H1 (cell line): ENCODE measurements at regions not wholly inside any gene's neighbourhood (a gene's known extent, or its start where the extent isn't known, plus 50 kb on each side); places are given as distances from the start of the nearest gene placed in this dataset.

Experiments used
- CTCF ChIA-PET: fragments of 300-600 bp; sonication (Branson Sonifier 250); formaldehyde crosslinking; loops from one replicate; lab custom pipeline; 2021; ENCODE audit not compliant: partially characterized antibody; lab: Charles Lee
- POLR2A ChIA-PET: fragments of 300-600 bp; sonication (Branson Sonifier 250); formaldehyde crosslinking; loops from one replicate; lab custom pipeline; 2021; ENCODE audit warnings: inconsistent platforms; ENCODE audit not compliant: partially characterized antibody; lab: Charles Lee
- DNase-seq, 2 experiments: peaks; one replicate each; pipeline versions ENCODE4 v3.0.0 to v3.0.0-alpha.2; 2010 to 2022; ENCODE audit warnings: low spot score in 2 of 2, low read depth in 1 of 2, mixed read lengths in 1 of 2
- FAIRE-seq: peaks from 2 replicates; lab custom pipeline; 2011; peaks lifted over from hg19 to GRCh38; lab: Jason Lieb, UNC
- H2AFZ ChIP-seq: 2 replicates; pipeline ENCODE4 v1.8.1; 2012; ENCODE audit warnings: low read length, inconsistent platforms
- H2AK5ac ChIP-seq: 2 replicates; pipeline ENCODE4 v1.6.1; 2013; ENCODE audit warnings: low read depth, low read length
- H2BK120ac ChIP-seq: replicated peaks from 2 replicates; pipeline ENCODE3; 2013; ENCODE audit warnings: low read depth, low read length, inconsistent platforms
- H2BK12ac ChIP-seq: 2 replicates; pipeline ENCODE4 v1.6.1; 2013; ENCODE audit warnings: low read depth, low read length
- H2BK15ac ChIP-seq: 2 replicates; pipeline ENCODE4 v1.6.1; 2013; ENCODE audit warnings: low read length
- H2BK20ac ChIP-seq: 2 replicates; pipeline ENCODE4 v1.6.1; 2013; ENCODE audit warnings: low read length
- H2BK5ac ChIP-seq: 2 replicates; pipeline ENCODE4 v1.6.1; 2013; ENCODE audit warnings: low read depth, low read length
- H3K14ac ChIP-seq: 2 replicates; pipeline ENCODE4 v1.6.1; 2013; ENCODE audit warnings: inconsistent platforms; ENCODE audit not compliant: insufficient read length
- H3K18ac ChIP-seq: 2 replicates; pipeline ENCODE4 v1.6.1; 2013; ENCODE audit warnings: low read length; ENCODE audit errors: extremely low read depth
- H3K23ac ChIP-seq: 2 replicates; pipeline ENCODE4 v1.6.1; 2013; ENCODE audit warnings: inconsistent platforms; ENCODE audit not compliant: insufficient read length
- H3K23me2 ChIP-seq: 2 replicates; pipeline ENCODE4 v1.6.1; 2013; ENCODE audit warnings: low read depth, low read length
- H3K27ac ChIP-seq: 2 replicates; pipeline ENCODE4 v1.6.1; 2011; ENCODE audit warnings: low read depth, low read length, inconsistent platforms
- H3K27me3 ChIP-seq, 4 experiments: replicated peaks in 1 of 4; 1 replicate in 1 of 4; 2 replicates in 3 of 4; pipeline versions ENCODE4 v1.6.1 to v1.8.1; 2011 to 2013; ENCODE audit warnings: low read length in 3 of 4, mild to moderate bottlenecking in 3 of 4, inconsistent platforms in 2 of 4, mixed read lengths in 2 of 4, moderate library complexity in 1 of 4; ENCODE audit not compliant: control insufficient read depth in 3 of 4, insufficient read depth in 3 of 4; ENCODE audit errors: extremely low read depth in 1 of 4
- H3K36me3 ChIP-seq, 4 experiments: 2 replicates each; pipeline versions ENCODE4 v1.6.1 to v1.8.1; 2011 to 2013; ENCODE audit warnings: mild to moderate bottlenecking in 4 of 4, low read length in 3 of 4, moderate library complexity in 2 of 4, control low read depth in 1 of 4, inconsistent platforms in 1 of 4; ENCODE audit not compliant: insufficient read depth in 4 of 4, control insufficient read depth in 2 of 4
- H3K4ac ChIP-seq: replicated peaks from 2 replicates; pipeline ENCODE3; 2013; ENCODE audit warnings: low read length, low read depth, mixed read lengths, inconsistent platforms; ENCODE audit not compliant: insufficient read length
- H3K4me1 ChIP-seq, 4 experiments: replicated peaks in 1 of 4; 1 replicate in 1 of 4; 2 replicates in 3 of 4; pipeline versions ENCODE4 v1.6.1 to v1.8.1; 2011 to 2013; ENCODE audit warnings: low read length in 3 of 4, inconsistent platforms in 2 of 4, mixed read lengths in 1 of 4; ENCODE audit not compliant: insufficient read depth in 4 of 4, control insufficient read depth in 3 of 4
- H3K4me2 ChIP-seq, 2 experiments: 2 replicates each; pipeline versions ENCODE4 v1.6.1 to v1.8.1; 2011 to 2013; ENCODE audit warnings: low read depth in 2 of 2, low read length in 2 of 2, control low read depth in 1 of 2, inconsistent platforms in 1 of 2, mild to moderate bottlenecking in 1 of 2; ENCODE audit not compliant: insufficient read depth in 1 of 2
- H3K4me3 ChIP-seq, 4 experiments: fragments of 200-600, 300-600 bp in 1 of 4; sonication (generic), shearing (Covaris generic), sonication (Bioruptor Twin) in 1 of 4; 2 replicates each; pipeline versions ENCODE4 v1.5.1 to v1.8.1; 2011 to 2016; ENCODE audit warnings: low read length in 4 of 4, low read depth in 3 of 4, control low read depth in 2 of 4, inconsistent platforms in 2 of 4, mild to moderate bottlenecking in 2 of 4, mixed read lengths in 1 of 4, moderate library complexity in 1 of 4; ENCODE audit not compliant: insufficient read depth in 2 of 4; ENCODE audit errors: extremely low read depth in 1 of 4
- H3K56ac ChIP-seq: replicated peaks from 2 replicates; pipeline ENCODE3; 2013; ENCODE audit warnings: low read depth, mild to moderate bottlenecking, mixed read lengths, low read length, inconsistent platforms; ENCODE audit not compliant: insufficient read length
- H3K79me1 ChIP-seq: 2 replicates; pipeline ENCODE4 v1.6.1; 2013; ENCODE audit warnings: low read depth, low read length, control low read depth
- H3K79me2 ChIP-seq, 2 experiments: 2 replicates each; pipeline versions ENCODE4 v1.6.1 to v1.8.1; 2012 to 2013; ENCODE audit warnings: low read length in 2 of 2, mild to moderate bottlenecking in 2 of 2, inconsistent platforms in 1 of 2; ENCODE audit not compliant: insufficient read depth in 2 of 2, control insufficient read depth in 1 of 2
- H3K9ac ChIP-seq, 4 experiments: replicated peaks in 1 of 4; 1 replicate in 1 of 4; 2 replicates in 3 of 4; pipeline versions ENCODE4 v1.6.1 to v1.8.1; 2011 to 2013; ENCODE audit warnings: low read depth in 3 of 4, low read length in 3 of 4, control low read depth in 2 of 4, mild to moderate bottlenecking in 2 of 4, moderate library complexity in 2 of 4, inconsistent platforms in 1 of 4; ENCODE audit errors: extremely low read depth in 1 of 4
- H3K9me3 ChIP-seq, 2 experiments: 2 replicates each; pipeline versions ENCODE4 v1.6.1 to v1.8.1; 2012 to 2013; ENCODE audit warnings: mild to moderate bottlenecking in 2 of 2, moderate library complexity in 2 of 2, control low read depth in 1 of 2, inconsistent platforms in 1 of 2, low read depth in 1 of 2, low read length in 1 of 2, mixed read lengths in 1 of 2; ENCODE audit not compliant: insufficient read depth in 2 of 2
- H4K20me1 ChIP-seq, 2 experiments: replicated peaks in 1 of 2; 2 replicates each; pipeline versions ENCODE3 to v1.8.1; 2011 to 2013; ENCODE audit warnings: inconsistent platforms in 2 of 2, low read length in 2 of 2, mild to moderate bottlenecking in 1 of 2; ENCODE audit not compliant: insufficient read depth in 2 of 2, control insufficient read depth in 1 of 2
- H4K5ac ChIP-seq: 2 replicates; pipeline ENCODE4 v1.6.1; 2013; ENCODE audit warnings: low read length, low read depth, mixed read lengths, inconsistent platforms; ENCODE audit not compliant: insufficient read length
- H4K8ac ChIP-seq: 2 replicates; pipeline ENCODE4 v1.8.0; 2013; ENCODE audit warnings: mild to moderate bottlenecking, moderate library complexity, low read length, inconsistent platforms; ENCODE audit not compliant: insufficient read depth; ENCODE audit errors: extremely low read depth
- H4K91ac ChIP-seq: replicated peaks from 2 replicates; pipeline ENCODE3; 2013; ENCODE audit warnings: low read length, mixed read lengths, inconsistent platforms; ENCODE audit not compliant: insufficient read length
- ASH2L ChIP-seq: fragments of 200-600, 300-600 bp; sonication (generic); IDR thresholded peaks from one replicate; pipeline ENCODE4 v1.7.1; 2017; ENCODE audit warnings: low read length
- BACH1 ChIP-seq: IDR thresholded peaks from 2 replicates; pipeline ENCODE4 v1.6.1; 2012; ENCODE audit warnings: low read length, improper control_type of control experiment
- BCL11A ChIP-seq, 2 experiments: IDR thresholded peaks; one replicate each; pipeline ENCODE4 v1.6.1; 2011; ENCODE audit warnings: low read depth in 2 of 2, low read length in 2 of 2, mild to moderate bottlenecking in 2 of 2
- CHD1 ChIP-seq: IDR thresholded peaks from 2 replicates; pipeline ENCODE4 v1.6.1; 2012; ENCODE audit warnings: low read depth, low read length, improper control_type of control experiment
- JUN ChIP-seq: IDR thresholded peaks from 2 replicates; pipeline ENCODE4 v1.6.1; 2011; ENCODE audit warnings: low read depth, mild to moderate bottlenecking, improper control_type of control experiment, low read length
- KDM1A ChIP-seq: fragments of 200-600, 300-600 bp; sonication (generic); IDR thresholded peaks from 2 replicates; pipeline ENCODE4 v1.7.1; 2016; ENCODE audit warnings: mild to moderate bottlenecking, low read length, borderline replicate concordance
- POLR2AphosphoS5 ChIP-seq: IDR thresholded peaks from 2 replicates; pipeline ENCODE4 v1.6.1; 2011; ENCODE audit warnings: low read depth, low read length
- RAD21 ChIP-seq, 2 experiments: IDR thresholded peaks in 1 of 2; conservative IDR thresholded peaks in 1 of 2; 2 replicates each; pipeline ENCODE4 v1.6.1; 2011; ENCODE audit warnings: low read depth in 2 of 2, low read length in 2 of 2, improper control_type of control experiment in 1 of 2, inconsistent platforms in 1 of 2, mild to moderate bottlenecking in 1 of 2, moderate library complexity in 1 of 2
- RFX5 ChIP-seq: IDR thresholded peaks from 2 replicates; pipeline ENCODE4 v1.6.1; 2011; ENCODE audit warnings: low read depth, low read length, improper control_type of control experiment, borderline replicate concordance
- RNF2 ChIP-seq: fragments of 200-900, 300-1000 bp; sonication (generic); IDR thresholded peaks from 2 replicates; pipeline ENCODE4 v1.7.1; 2016; ENCODE audit warnings: borderline replicate concordance, low read depth, mild to moderate bottlenecking, antibody characterized with exemption, low read length; ENCODE audit not compliant: poor library complexity, severe bottlenecking; ENCODE audit errors: missing control alignments
- SAP30 ChIP-seq: fragments of 300-600 bp; sonication (generic); IDR thresholded peaks from 2 replicates; pipeline ENCODE4 v1.7.1; 2012; ENCODE audit warnings: low read length, moderate library complexity, mild to moderate bottlenecking, inconsistent platforms; ENCODE audit not compliant: insufficient read depth, insufficient replicate concordance
- TAF1 ChIP-seq: IDR thresholded peaks from 2 replicates; pipeline ENCODE4 v1.6.1; 2011; ENCODE audit warnings: mild to moderate bottlenecking, low read depth, low read length
- TEAD4 ChIP-seq: IDR thresholded peaks from 2 replicates; pipeline ENCODE4 v1.6.1; 2012; ENCODE audit warnings: low read depth, low read length, inconsistent platforms, mixed read lengths
- WGBS, 2 experiments: shearing (Covaris generic) in 1 of 2; methylation state at CpG; one replicate each; pipeline versions ENCODE4 v1.1.6 to v1.1.7; 2013 to 2015; ENCODE audit warnings: low lambda C conversion rate in 2 of 2, mixed read lengths in 2 of 2, inconsistent platforms in 1 of 2, low coverage in 1 of 2, missing lambda C conversion rate in 1 of 2; ENCODE audit not compliant: insufficient replicate concordance in 2 of 2, insufficient coverage in 1 of 2, insufficient read length in 1 of 2; ENCODE audit errors: extremely low coverage in 1 of 2, missing lambda C conversion rate in 1 of 2; 5-methylcytosine and 5-hydroxymethylcytosine counted together
- TF ChIP-seq, protein P1 (sequence below): IDR thresholded peaks from 2 replicates; pipeline ENCODE4 v1.6.1; 2011; ENCODE audit warnings: low read length, improper control_type of control experiment

DNA sequence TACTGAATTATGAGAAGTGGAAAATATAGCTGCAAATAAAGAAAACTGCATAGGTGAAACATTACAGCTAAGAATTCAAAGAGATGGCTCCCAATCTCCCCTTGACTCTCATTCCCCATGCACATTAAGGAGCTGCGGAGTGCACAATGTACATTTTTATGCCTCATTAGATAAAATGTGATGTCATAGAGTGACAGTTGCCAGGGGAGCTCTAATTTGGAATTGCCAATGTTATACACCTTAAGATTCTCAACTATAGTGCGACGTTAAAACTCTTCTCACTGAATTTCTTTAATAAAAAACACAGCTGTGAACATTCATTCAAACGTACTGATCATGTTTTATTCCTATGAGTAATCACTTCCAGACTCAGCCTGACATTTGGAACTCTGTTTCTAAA, 386.9 kb upstream of the CELF2 start:
- no peaks in the 10 kb centered on the region for H3K79me2 ChIP-seq
- H2BK15ac ChIP-seq, result no peak overlapping the region
- POLR2A ChIA-PET, result no interaction called here
- no peaks in the 10 kb centered on the region for H4K20me1 ChIP-seq
- no peak overlapping the region for H3K4ac ChIP-seq
- no peak overlapping the region for H2BK12ac ChIP-seq
- H3K23ac ChIP-seq, result no peak overlapping the region
- H2AK5ac ChIP-seq, result no peak overlapping the region
- no peaks in the 10 kb centered on the region for H3K36me3 ChIP-seq
- H3K4me1 ChIP-seq, result no peaks in the 10 kb centered on the region
- H3K27me3 ChIP-seq, result no peaks in the 10 kb centered on the region
- 95% methylated on average over 4 of the region's 4 CpGs; no CpG with 5 or more reads in 1 of the 2 experiments for WGBS, 2 experiments
- CTCF ChIA-PET, result interaction anchor here (0.6 kb wide), 1 partner anchor 10 kb away, joined by 3 read pairs; no protein-coding TSS in a partner anchor
- H2BK120ac ChIP-seq, result no peak overlapping the region
- H3K23me2 ChIP-seq, result no peaks in the 10 kb centered on the region
- H3K9ac ChIP-seq, result no peak overlapping the region
- H3K4me3 ChIP-seq, result no peak overlapping the region
- H3K56ac ChIP-seq, result no peak overlapping the region
- FAIRE-seq (no peak), DNase-seq (no peak)
- no peak overlapping the region for H3K4me2 ChIP-seq
- no peak overlapping the region for H2BK5ac ChIP-seq
- no peak overlapping the region for H2AFZ ChIP-seq
- no peak overlapping the region for H4K91ac ChIP-seq
- H3K79me1 ChIP-seq, result no peaks in the 10 kb centered on the region
- no peak overlapping the region for H2BK20ac ChIP-seq
- H3K9me3 ChIP-seq, result no peaks in the 10 kb centered on the region
- H3K27ac ChIP-seq, result no peak overlapping the region
- no peak overlapping the region for H4K8ac ChIP-seq
- no peak overlapping the region for H4K5ac ChIP-seq
- H3K14ac ChIP-seq, result no peak overlapping the region
- no peak overlapping the region for H3K18ac ChIP-seq
- TF ChIP-seq JUN, result no peak
- no peak for TF ChIP-seq KDM1A
- no peak for TF ChIP-seq POLR2AphosphoS5
- TF ChIP-seq RFX5, result no peak
- TF ChIP-seq BACH1, result no peak
- TF ChIP-seq RAD21 (IDR thresholded peaks at IDR 0.05 in 1 of 2, conservative IDR thresholded peaks at IDR 0.05 in 1 of 2; ENCODE audit: low read depth in 2 of 2, low read length in 2 of 2), result no peak
- TF ChIP-seq, protein P1, sequence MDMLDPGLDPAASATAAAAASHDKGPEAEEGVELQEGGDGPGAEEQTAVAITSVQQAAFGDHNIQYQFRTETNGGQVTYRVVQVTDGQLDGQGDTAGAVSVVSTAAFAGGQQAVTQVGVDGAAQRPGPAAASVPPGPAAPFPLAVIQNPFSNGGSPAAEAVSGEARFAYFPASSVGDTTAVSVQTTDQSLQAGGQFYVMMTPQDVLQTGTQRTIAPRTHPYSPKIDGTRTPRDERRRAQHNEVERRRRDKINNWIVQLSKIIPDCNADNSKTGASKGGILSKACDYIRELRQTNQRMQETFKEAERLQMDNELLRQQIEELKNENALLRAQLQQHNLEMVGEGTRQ, result no peak
- no peak for TF ChIP-seq RNF2
- TF ChIP-seq CHD1, result no peak
- TF ChIP-seq SAP30, result no peak
- TF ChIP-seq TEAD4, result no peak
- TF ChIP-seq TAF1, result no peak
- no peak for TF ChIP-seq ASH2L
- TF ChIP-seq BCL11A (IDR thresholded peaks at IDR 0.05; ENCODE audit: low read depth in 2 of 2, low read length in 2 of 2), result no peak
